GM18519 (cell line): ENCODE measurements at regions not wholly inside any gene's neighbourhood (a gene's known extent, or its start where the extent isn't known, plus 50 kb on each side); places are given as distances from the start of the nearest gene placed in this dataset.

Experiments used
- ATAC-seq: cut with Tn5 transposase; IDR thresholded peaks from one replicate; pipeline ENCODE4 v1.9.1; 2021; ENCODE audit warnings: mild to moderate bottlenecking, moderate library complexity; ENCODE audit not compliant: unreplicated experiment, low FRiP score

DNA sequence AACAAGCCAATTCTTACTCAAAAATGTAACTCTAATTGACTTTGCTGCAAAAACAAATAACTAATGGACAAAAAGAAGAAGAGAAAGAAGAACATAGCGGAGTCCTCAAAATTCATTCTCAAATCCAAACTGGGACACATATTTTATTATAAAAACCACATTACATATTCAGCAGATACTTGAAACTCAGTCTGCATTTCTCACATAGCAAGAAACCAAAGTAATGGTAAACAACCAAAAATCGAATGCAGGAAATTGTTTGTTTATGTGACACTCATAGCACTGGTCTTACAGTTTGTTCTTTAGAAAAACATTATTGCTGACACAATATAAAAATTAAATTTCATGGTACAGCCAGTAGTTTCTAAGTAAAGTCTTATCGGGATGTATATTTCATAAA, 789.8 kb downstream of the SLITRK6 start:
- no peak for ATAC-seq

GRCh38 chr13:84999252-84999651, 800.0 kb downstream of the SLITRK6 start:
- no peak for ATAC-seq

DNA sequence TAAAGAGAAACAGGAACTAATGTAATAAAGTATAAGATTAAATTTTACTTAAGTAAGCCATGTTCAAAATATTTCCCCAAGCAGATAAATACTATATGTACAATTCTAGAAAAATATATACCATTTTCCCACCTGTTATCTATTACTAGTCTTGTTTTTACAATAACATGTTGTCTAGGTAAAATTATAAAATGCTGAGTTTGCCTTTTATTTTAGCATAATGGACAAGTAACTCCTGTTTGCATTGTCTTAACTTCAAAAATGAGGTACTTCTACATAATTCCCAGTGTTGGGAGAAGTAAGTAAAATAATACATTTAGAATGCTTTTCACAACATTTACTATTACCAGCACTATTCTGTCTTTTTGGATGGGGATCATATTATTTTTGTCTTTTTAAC, 800.5 kb downstream of the SLITRK6 start:
- no peak for ATAC-seq

GRCh38 chr13:84997858-84998257, 801.4 kb downstream of the SLITRK6 start:
- ATAC-seq = no peak

DNA sequence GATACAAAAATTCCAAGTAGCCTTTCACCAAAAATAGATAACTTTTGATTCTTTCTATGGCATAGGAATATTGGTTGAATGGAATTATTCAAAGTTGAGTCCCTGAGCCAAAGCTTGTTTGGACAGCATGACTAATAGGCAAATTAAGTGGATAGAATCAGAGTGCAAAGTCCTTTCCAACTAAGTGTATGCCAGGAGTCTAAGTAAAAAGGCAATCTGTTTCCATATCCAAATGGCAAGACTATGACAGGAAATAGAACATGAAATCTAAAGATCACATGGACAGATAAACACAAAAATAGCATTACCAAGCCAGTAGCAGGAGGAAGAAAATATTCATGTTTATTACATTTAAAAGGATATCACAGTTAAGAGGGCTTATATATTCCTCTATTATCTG, 804.6 kb downstream of the SLITRK6 start:
- ATAC-seq = no peak

GRCh38 chr13:84985860-84986259, 813.4 kb downstream of the SLITRK6 start:
- ATAC-seq = no peak

DNA sequence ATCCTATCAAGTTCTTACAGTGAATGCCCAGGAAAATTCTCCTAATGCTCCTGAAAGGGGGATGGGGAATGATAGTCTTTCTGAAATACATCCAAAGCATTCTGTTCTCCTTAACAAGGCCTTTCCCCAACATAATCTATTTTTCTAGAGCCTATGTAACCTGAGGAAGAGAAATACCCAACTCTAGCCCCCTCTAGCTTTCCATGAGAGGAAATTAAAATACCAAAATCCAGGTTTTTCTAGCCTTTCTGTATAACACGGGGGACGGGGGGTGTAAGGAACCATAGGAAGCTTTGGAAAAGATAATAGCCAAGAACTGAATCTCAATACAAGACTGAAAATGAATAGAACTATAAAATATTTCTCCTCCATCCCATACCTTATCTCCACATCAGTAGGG, 815.9 kb downstream of the SLITRK6 start:
- no peak for ATAC-seq

DNA sequence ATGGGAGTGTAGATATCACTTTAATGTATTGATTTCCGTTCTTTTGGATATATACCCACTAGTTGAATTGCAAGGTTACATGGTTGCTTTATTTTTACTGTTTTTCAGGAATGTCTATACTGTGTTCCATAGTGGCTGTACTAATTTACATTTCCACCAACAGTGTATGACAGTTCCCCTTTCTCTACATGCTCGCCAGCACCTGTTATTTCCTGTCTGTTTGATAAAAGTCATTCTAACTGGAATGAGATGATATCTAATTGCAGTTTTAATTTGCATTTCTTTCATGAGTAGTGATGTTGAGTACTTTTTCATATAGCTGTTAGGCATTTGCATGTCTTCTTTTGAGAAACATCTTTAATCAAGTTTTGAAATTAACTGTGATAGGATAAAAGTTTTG, 818.6 kb downstream of the SLITRK6 start:
- no peak for ATAC-seq

DNA sequence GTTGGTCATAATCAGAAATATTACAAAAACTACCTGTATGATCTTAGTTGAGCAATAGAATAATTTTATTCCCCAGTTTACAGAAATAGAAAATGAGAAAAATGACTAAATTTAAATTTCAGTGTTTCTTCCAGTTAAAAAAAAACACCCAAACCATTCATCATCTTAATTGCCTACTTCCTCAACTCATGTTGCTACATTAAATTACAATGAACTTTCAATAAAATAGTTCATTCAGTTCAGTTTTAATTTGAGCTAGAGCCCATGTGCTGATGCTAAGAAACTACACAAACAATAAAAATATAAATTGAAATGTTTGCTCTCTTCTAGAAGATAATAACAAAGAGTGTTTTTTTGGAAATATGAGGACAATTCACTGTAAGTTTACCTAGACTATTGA, 820.4 kb downstream of the SLITRK6 start:
- ATAC-seq = no peak

GRCh38 chr13:84973661-84974060, 825.6 kb downstream of the SLITRK6 start:
- no peak for ATAC-seq

DNA sequence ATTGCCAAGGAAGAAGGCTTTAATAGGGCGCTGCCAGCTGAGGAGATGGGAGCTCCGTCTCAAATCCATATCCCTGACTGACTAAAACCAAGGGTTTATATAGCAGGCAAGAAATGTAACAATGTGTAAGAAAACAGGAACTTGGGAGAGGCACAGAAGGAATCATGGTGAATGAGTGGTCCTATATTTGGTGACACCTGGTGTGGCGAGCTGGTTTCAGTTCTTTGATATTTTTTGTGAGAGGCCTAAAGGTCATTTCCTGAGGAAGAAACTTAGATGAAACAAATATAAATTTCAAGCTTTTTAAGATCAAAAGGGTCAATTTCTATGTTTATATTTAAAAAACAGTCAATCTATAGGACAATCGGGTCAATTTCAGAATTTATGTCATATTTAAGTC, 826.3 kb downstream of the SLITRK6 start:
- ATAC-seq = no peak

- peak; percentile 63 for ATAC-seq
Measured at GRCh38 chr13:84962849-84963248, 836.4 kb downstream of the SLITRK6 start.

- no peak for ATAC-seq
Measured at GRCh38 chr13:84962141-84962750, 837.0 kb downstream of the SLITRK6 start.

- no peak for ATAC-seq
Measured at GRCh38 chr13:84961023-84961422, 838.2 kb downstream of the SLITRK6 start.

- ATAC-seq = no peak
Measured at GRCh38 chr13:84959818-84960217, 839.4 kb downstream of the SLITRK6 start.

- ATAC-seq = no peak
Measured at GRCh38 chr13:84954636-84955035, 844.6 kb downstream of the SLITRK6 start.

- no peak for ATAC-seq
Measured at GRCh38 chr13:84951128-84951527, 848.1 kb downstream of the SLITRK6 start.

DNA sequence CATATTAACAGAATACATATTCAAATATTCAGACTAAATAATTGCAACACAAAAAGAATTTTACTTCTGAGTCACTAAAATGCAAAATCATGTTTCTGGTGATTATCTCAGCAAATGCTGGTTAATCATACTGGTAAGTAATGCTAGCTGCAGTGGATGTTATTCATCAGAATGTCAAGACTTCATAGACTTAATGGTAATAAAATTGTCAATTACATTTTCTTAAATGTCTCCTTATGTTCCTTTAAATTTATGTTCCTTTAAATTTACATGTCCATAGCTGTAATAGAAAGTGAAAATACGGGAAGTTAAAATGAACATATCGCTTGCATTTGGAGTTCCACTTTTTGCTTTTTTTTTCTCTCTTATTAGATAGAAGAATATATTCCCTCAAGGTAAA, 853.0 kb downstream of the SLITRK6 start:
- no peak for ATAC-seq

- ATAC-seq = no peak
Measured at GRCh38 chr13:84940798-84941197, 858.4 kb downstream of the SLITRK6 start.

GRCh38 chr13:84940167-84940566, 859.1 kb downstream of the SLITRK6 start:
- ATAC-seq = no peak

- no peak for ATAC-seq
Measured at GRCh38 chr13:84934911-84935310, 864.3 kb downstream of the SLITRK6 start.

DNA sequence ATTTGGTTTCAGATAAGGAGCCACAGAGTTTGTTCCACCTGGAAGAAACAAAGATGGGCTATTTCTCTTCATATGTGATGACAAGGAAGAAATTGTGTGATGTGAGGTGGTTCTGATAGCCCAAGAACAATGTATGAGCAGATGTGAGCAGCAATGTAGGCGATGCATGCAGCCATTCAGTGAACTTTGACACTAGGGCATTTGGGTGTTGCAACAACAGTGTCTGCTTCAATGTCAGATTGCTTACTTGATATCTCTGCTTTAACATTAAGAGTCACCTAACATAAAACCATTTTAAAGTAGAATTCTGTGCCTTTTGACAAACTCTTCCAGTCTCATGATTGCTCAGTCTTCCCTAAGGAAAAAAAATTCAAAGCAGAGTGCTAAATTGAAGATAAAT, 865.4 kb downstream of the SLITRK6 start:
- ATAC-seq = no peak

GRCh38 chr13:84931264-84931663, 868.0 kb downstream of the SLITRK6 start:
- no peak for ATAC-seq
